ENCODE measurements at regions not wholly inside any gene's neighbourhood (a gene's known extent, or its start where the extent isn't known, plus 50 kb on each side); places are given as distances from the start of the nearest gene placed in this dataset.
"Not testable (repeated sequence)": the region's sequence is repeated elsewhere in the genome, so short reads cannot be mapped to it uniquely, and the experiment has no call there.

DNA sequence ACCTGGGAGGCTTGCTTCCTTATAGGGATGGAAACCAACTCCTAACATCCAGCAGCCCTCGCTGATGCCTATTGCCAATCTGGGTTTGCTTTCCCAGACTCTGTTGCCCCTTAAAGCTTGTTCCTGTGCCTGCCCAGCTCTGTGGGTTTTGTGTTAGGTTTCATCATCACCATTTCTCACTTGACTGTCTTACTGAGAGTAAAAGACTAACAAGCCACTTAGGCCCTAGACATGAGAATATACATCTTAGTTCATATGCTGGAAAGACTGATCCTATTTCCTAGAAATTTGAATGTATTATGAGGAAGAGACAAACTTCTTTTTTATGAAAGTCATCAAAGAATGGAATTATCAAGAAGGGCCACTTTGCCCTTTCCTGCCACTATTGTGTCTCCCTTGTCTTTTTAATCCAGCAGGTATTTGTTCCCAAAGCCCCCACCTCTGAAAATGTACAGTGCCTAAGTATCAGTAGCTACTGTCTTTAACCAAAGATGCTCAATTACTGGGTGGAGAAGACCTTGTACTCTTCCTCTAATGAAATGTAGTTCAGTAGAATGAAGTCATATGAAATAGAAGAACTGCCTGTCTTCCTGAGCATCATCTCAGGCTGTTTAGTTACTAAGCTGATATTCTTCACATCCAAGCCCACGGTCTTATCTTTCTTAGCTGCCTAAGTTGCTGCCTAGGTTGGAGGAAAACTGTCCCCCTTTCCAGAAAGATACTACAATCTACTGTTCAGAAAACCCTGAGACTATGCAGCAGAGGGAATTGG, 59.8 kb upstream of the ZPLD1 start:
- Mint-ChIP-seq H3K27ac (no peak overlapping the region), H3K4me3 (no peak overlapping the region), H3K9me3 (no peaks in the 10 kb centered on the region), H3K27me3 (peaks cover 3 to 30% (median 14%) of the 10 kb centered on the region in 5 donors), H3K36me3 (no peaks in the 10 kb centered on the region), H3K4me1 (no peaks in the 10 kb centered on the region)
- POLR2A ChIA-PET = no interaction called here
- ATAC-seq (peak in 1 of 2 donors; percentile 35), DNase-seq (peak in 1 of 10 donors; percentile 9)

DNA sequence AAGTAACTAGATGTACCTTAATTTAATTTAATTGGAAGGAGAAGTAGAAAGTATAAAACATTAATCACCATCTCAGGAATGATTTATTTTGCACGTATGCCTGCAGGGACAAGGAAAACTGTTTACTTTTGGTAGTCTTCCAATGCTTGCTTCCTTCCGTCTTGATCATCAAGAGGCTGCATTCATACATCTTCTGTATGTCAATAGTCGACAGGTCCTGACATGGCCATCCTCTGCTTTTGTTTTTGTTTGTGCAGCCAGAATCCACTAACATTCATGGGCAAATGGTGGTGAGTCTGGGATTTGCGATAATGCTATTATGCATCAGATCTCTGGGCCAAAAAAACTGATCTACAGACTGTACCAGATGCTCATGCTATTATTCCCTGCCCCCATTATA, 56.6 kb upstream of the ZPLD1 start:
- no peak overlapping the region for H3K27ac Mint-ChIP-seq
- peaks cover 2 to 20% (median 10%) of the 10 kb centered on the region in 5 donors for H3K27me3 Mint-ChIP-seq
- POLR2A ChIA-PET = no interaction called here
- ATAC-seq = no peak
- no peak overlapping the region for H3K4me3 Mint-ChIP-seq
- no peaks in the 10 kb centered on the region for H3K9me3 Mint-ChIP-seq
- DNase-seq = no peak
- H3K36me3 Mint-ChIP-seq = no peaks in the 10 kb centered on the region
- no peaks in the 10 kb centered on the region for H3K4me1 Mint-ChIP-seq

DNA sequence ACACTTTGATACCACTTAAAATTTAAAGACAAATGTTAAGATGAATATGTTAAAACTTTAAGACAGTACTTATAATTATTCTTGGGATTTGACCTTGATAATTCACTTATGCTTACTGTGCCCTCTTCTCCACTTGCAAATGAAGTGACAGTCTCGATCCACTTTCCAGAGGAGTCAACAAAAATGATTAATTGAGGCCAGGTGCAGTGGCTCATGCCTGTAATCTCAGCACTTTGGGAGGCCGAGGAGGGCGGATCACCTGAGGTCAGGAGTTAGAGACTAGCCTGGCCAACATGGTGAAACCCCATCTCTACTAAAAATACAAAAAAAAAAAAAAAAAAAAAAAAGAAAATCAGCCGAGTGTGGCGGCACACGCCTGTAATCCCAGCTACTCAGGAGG, 52.6 kb upstream of the ZPLD1 start:
- H3K27me3 Mint-ChIP-seq, H3K27ac Mint-ChIP-seq, POLR2A ChIA-PET, H3K4me3 Mint-ChIP-seq, H3K36me3 Mint-ChIP-seq, H3K4me1 Mint-ChIP-seq, H3K9me3 Mint-ChIP-seq, ATAC-seq, DNase-seq: not testable (repeated sequence)

Measured in naive thymus-derived CD8-positive, alpha-beta T cell (primary cell).